ENCODE measurements at regions not wholly inside any gene's neighbourhood (a gene's known extent, or its start where the extent isn't known, plus 50 kb on each side); places are given as distances from the start of the nearest gene placed in this dataset.
"Not testable (repeated sequence)": the region's sequence is repeated elsewhere in the genome, so short reads cannot be mapped to it uniquely, and the experiment has no call there.

- no peak overlapping the region for H3K4me3 ChIP-seq (ENCODE audit: low read depth, low read length)
- DNase-seq (ENCODE audit: low read depth), result no peak
- no peak for TF ChIP-seq CTCF (IDR thresholded peaks at IDR 0.05; ENCODE audit: insufficient read depth, low read length)
Observed at GRCh38 chr9:135173066-135173465, 85.6 kb downstream of the OLFM1 start.

- no peak for TF ChIP-seq CTCF (IDR thresholded peaks at IDR 0.05; ENCODE audit: insufficient read depth, low read length)
- no peak overlapping the region for H3K4me3 ChIP-seq (ENCODE audit: low read depth, low read length)
- no peak for DNase-seq (ENCODE audit: low read depth)
Observed at GRCh38 chr9:135174248-135174647, 86.8 kb downstream of the OLFM1 start.

- DNase-seq (ENCODE audit: low read depth), result no peak
- no peak for TF ChIP-seq CTCF (IDR thresholded peaks at IDR 0.05; ENCODE audit: insufficient read depth, low read length)
- H3K4me3 ChIP-seq (ENCODE audit: low read depth, low read length), result no peak overlapping the region
Observed at GRCh38 chr9:135174981-135175380, 87.5 kb downstream of the OLFM1 start.

GRCh38 chr9:135176284-135176683, 88.8 kb downstream of the OLFM1 start:
- no peak for DNase-seq (ENCODE audit: low read depth)
- TF ChIP-seq CTCF (IDR thresholded peaks at IDR 0.05; ENCODE audit: insufficient read depth, low read length), result no peak
- no peak overlapping the region for H3K4me3 ChIP-seq (ENCODE audit: low read depth, low read length)

- not testable (repeated sequence) for DNase-seq (ENCODE audit: low read depth); H3K4me3 ChIP-seq (ENCODE audit: low read depth, low read length)
Observed at GRCh38 chr9:135177562-135177961, 90.1 kb downstream of the OLFM1 start.

GRCh38 chr9:135178498-135178897, 91.0 kb downstream of the OLFM1 start:
- no peak for DNase-seq (ENCODE audit: low read depth)
- no peak for TF ChIP-seq CTCF (IDR thresholded peaks at IDR 0.05; ENCODE audit: insufficient read depth, low read length)
- H3K4me3 ChIP-seq (ENCODE audit: low read depth, low read length), result no peak overlapping the region

GRCh38 chr9:135179041-135179440, 91.6 kb downstream of the OLFM1 start:
- DNase-seq (ENCODE audit: low read depth), result no peak
- TF ChIP-seq CTCF (IDR thresholded peaks at IDR 0.05; ENCODE audit: insufficient read depth, low read length), result no peak

More at GRCh38 chr9:135179041-135179440, 91.6 kb downstream of the OLFM1 start:
- no peak overlapping the region for H3K4me3 ChIP-seq (ENCODE audit: low read depth, low read length)

Measured in fibroblast of the aortic adventitia (primary cell).